Vagina (tissue), 2 donors: ENCODE measurements at regions not wholly inside any gene's neighbourhood (a gene's known extent, or its start where the extent isn't known, plus 50 kb on each side); places are given as distances from the start of the nearest gene placed in this dataset.

Experiments
- POLR2A ChIP-seq, 2 donors: fragments of 450-650 bp; IDR thresholded peaks; one replicate each; pipeline ENCODE4 v1.6.1; 2017; ENCODE audit warnings: antibody characterized with exemption in 2 of 2, mild to moderate bottlenecking in 2 of 2, moderate library complexity in 2 of 2
- TF ChIP-seq, protein P1 (sequence below), 3 experiments: fragments of 450-650 bp in 2 of 3; fragments of 200-600 bp in 1 of 3; sonication (generic) in 1 of 3; IDR thresholded peaks; one replicate each; pipeline ENCODE4 v1.5.1; 2017 to 2019; ENCODE audit warnings: antibody characterized with exemption in 3 of 3, mild to moderate bottlenecking in 2 of 3, moderate library complexity in 2 of 3

DNA sequence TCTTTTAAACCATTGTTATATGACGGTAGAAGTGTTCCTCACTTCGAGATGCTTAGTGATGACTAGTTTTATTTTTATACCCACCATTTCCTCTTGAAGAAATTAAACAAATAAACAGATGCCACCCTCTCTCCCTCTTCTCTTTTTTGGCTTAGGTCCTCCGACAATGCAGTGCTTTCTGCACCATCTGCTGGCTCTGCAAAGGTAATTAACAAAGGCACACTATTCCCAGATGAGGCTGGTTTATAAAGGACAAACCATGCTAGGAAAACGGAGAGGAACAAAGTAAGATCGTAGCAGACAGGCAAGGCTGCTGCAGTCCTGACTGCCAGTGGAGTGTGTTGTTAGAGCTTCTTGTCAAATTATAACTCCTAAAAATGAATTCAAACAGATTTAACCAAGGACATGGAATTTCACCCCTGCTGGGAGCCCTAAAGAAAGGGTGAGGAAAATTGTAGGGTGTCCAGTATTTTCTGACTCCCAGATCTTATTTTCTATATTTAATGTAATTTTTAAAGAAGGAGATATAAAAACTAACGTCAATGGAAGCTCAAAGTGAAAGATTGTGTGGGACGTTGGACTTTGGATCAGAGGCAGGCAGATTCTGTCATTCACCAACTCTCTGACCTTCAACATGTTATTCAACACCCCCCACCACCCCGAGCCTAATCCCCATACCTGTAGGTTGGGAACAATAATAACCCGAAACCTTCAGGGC, 142.1 kb downstream of the CPEB2 start:
- TF ChIP-seq, protein P1, sequence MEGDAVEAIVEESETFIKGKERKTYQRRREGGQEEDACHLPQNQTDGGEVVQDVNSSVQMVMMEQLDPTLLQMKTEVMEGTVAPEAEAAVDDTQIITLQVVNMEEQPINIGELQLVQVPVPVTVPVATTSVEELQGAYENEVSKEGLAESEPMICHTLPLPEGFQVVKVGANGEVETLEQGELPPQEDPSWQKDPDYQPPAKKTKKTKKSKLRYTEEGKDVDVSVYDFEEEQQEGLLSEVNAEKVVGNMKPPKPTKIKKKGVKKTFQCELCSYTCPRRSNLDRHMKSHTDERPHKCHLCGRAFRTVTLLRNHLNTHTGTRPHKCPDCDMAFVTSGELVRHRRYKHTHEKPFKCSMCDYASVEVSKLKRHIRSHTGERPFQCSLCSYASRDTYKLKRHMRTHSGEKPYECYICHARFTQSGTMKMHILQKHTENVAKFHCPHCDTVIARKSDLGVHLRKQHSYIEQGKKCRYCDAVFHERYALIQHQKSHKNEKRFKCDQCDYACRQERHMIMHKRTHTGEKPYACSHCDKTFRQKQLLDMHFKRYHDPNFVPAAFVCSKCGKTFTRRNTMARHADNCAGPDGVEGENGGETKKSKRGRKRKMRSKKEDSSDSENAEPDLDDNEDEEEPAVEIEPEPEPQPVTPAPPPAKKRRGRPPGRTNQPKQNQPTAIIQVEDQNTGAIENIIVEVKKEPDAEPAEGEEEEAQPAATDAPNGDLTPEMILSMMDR (IDR thresholded peaks at IDR 0.05), result no peak
- TF ChIP-seq POLR2A (IDR thresholded peaks at IDR 0.05), result no peak
